Left colon (tissue), 2 donors: ENCODE measurements at regions not wholly inside any gene's neighbourhood (a gene's known extent, or its start where the extent isn't known, plus 50 kb on each side); places are given as distances from the start of the nearest gene placed in this dataset.
"Not testable (repeated sequence)": the region's sequence is repeated elsewhere in the genome, so short reads cannot be mapped to it uniquely, and the experiment has no call there.

Source experiments
- ATAC-seq: fragments of 200-7000 bp; cut with Tn5 transposase; one replicate; pipeline ENCODE4 v1.9.1; 2020; ENCODE audit warnings: mild to moderate bottlenecking, moderate library complexity
- DNase-seq, 2 donors: peaks; one replicate each; pipeline ENCODE4 v3.0.0-alpha.2; 2020
- intact Hi-C, 2 donors: fragments of 100-400 bp; cut with DNase I in 1 of 2; cut with micrococcal nuclease in 1 of 2; formaldehyde crosslinking; loops; one replicate each; pipeline versions ENCODE4 v1.11.2 to v1.14.0; 2022; cut with DNase I, micrococcal nuclease
- donor health status: DM: no; HTN: no; CAD: no.
- donor health status: DM: yes; HTN: yes; CAD: no.

- intact Hi-C loops, result no loop called here
- ATAC-seq, result no peak
- no peak for DNase-seq
These were observed 59.2 kb downstream of the C9orf50 start for GRCh38 chr9:129561594-129562281.

GRCh38 chr9:129560881-129561306 lies 60.0 kb downstream of the C9orf50 start:
- no peak for DNase-seq
- intact Hi-C loops, result no loop called here
- ATAC-seq, result no peak

GRCh38 chr9:129559506-129559881 lies 61.4 kb downstream of the C9orf50 start:
- no peak for ATAC-seq
- no peak for DNase-seq
- intact Hi-C loops, result loop anchor here in 1 of 2 donors (10.0 kb wide), 1 partner anchor 55 kb away; no protein-coding TSS in a partner anchor

- DNase-seq (no peak), ATAC-seq (no peak)
- intact Hi-C loops, result loop anchor here in 1 of 2 donors (10.0 kb wide), 1 partner anchor 54 kb away; no protein-coding TSS in a partner anchor
These were observed 62.1 kb downstream of the C9orf50 start for GRCh38 chr9:129558551-129559505.

GRCh38 chr9:129558063-129558550 lies 62.8 kb downstream of the C9orf50 start:
- ATAC-seq (no peak), DNase-seq (no peak)
- intact Hi-C loops, result loop anchor here in 1 of 2 donors (10.0 kb wide), 1 partner anchor 53 kb away; no protein-coding TSS in a partner anchor

- no peak for ATAC-seq
These were observed 63.5 kb downstream of the C9orf50 start for GRCh38 chr9:129557192-129558036.

GRCh38 chr9:129556491-129557191 lies 64.3 kb downstream of the C9orf50 start:
- no peak for ATAC-seq
- intact Hi-C loops, result loop anchor here in 1 of 2 donors (10.0 kb wide), 1 partner anchor 52 kb away; no protein-coding TSS in a partner anchor
- no peak for DNase-seq

More at GRCh38 chr9:129557192-129558036, 63.5 kb downstream of the C9orf50 start:
- intact Hi-C loops, result loop anchor here in 1 of 2 donors (10.0 kb wide), 1 partner anchor 53 kb away; no protein-coding TSS in a partner anchor
- DNase-seq, result no peak

GRCh38 chr9:129555512-129556215 lies 65.2 kb downstream of the C9orf50 start:
- intact Hi-C loops, result loop anchor here in 1 of 2 donors (10.0 kb wide), 1 partner anchor 51 kb away; no protein-coding TSS in a partner anchor
- DNase-seq (no peak), ATAC-seq (no peak)

- ATAC-seq (no peak), DNase-seq (no peak)
- intact Hi-C loops, result loop anchor here in 1 of 2 donors (10.0 kb wide), 1 partner anchor 50 kb away; no protein-coding TSS in a partner anchor
These were observed 66.3 kb downstream of the C9orf50 start for GRCh38 chr9:129554649-129555048.

GRCh38 chr9:129553277-129553676 lies 67.6 kb downstream of the C9orf50 start:
- no peak for ATAC-seq
- intact Hi-C loops, result loop anchor here in 1 of 2 donors (10.0 kb wide), 1 partner anchor 48 kb away; no protein-coding TSS in a partner anchor
- no peak for DNase-seq

GRCh38 chr9:129552064-129552463 lies 68.8 kb downstream of the C9orf50 start:
- no peak for DNase-seq
- intact Hi-C loops, result loop anchor here in 1 of 2 donors (10.0 kb wide), 1 partner anchor 47 kb away; no protein-coding TSS in a partner anchor

GRCh38 chr9:129551393-129551973 lies 69.4 kb downstream of the C9orf50 start:
- DNase-seq, result no peak
- intact Hi-C loops, result loop anchor here in 1 of 2 donors (10.0 kb wide), 1 partner anchor 47 kb away; no protein-coding TSS in a partner anchor
- ATAC-seq, result no peak

More at GRCh38 chr9:129552064-129552463, 68.8 kb downstream of the C9orf50 start:
- no peak for ATAC-seq

GRCh38 chr9:129550977-129551376 lies 69.9 kb downstream of the C9orf50 start:
- not testable (repeated sequence) for DNase-seq
- intact Hi-C loops, result loop anchor here in 1 of 2 donors (10.0 kb wide), 1 partner anchor 46 kb away; no protein-coding TSS in a partner anchor

GRCh38 chr9:129550199-129550839 lies 70.6 kb downstream of the C9orf50 start:
- peak; percentile 51 to 63 for DNase-seq
- intact Hi-C loops, result loop anchor here in 1 of 2 donors (10.0 kb wide), 1 partner anchor 46 kb away; no protein-coding TSS in a partner anchor
- peak; percentile 82 for ATAC-seq

More at GRCh38 chr9:129550977-129551376, 69.9 kb downstream of the C9orf50 start:
- ATAC-seq, result not testable (repeated sequence)

GRCh38 chr9:129549684-129550083 lies 71.2 kb downstream of the C9orf50 start:
- peak; percentile 26 for ATAC-seq
- no peak for DNase-seq
- intact Hi-C loops, result loop anchor here in 1 of 2 donors (10.0 kb wide), 1 partner anchor 45 kb away; no protein-coding TSS in a partner anchor

GRCh38 chr9:129549139-129549538 lies 71.8 kb downstream of the C9orf50 start:
- ATAC-seq, result peak; percentile 34
- intact Hi-C loops, result no loop called here
- no peak for DNase-seq
